NCI-H2029 (cell line): ENCODE measurements at regions not wholly inside any gene's neighbourhood (a gene's known extent, or its start where the extent isn't known, plus 50 kb on each side); places are given as distances from the start of the nearest gene placed in this dataset.
"Not testable (repeated sequence)": the region's sequence is repeated elsewhere in the genome, so short reads cannot be mapped to it uniquely, and the experiment has no call there.

ENCODE experiments used
- DNase-seq: peaks from one replicate; lab custom pipeline; 2025; lab: John Stamatoyannopoulos, UW

DNA sequence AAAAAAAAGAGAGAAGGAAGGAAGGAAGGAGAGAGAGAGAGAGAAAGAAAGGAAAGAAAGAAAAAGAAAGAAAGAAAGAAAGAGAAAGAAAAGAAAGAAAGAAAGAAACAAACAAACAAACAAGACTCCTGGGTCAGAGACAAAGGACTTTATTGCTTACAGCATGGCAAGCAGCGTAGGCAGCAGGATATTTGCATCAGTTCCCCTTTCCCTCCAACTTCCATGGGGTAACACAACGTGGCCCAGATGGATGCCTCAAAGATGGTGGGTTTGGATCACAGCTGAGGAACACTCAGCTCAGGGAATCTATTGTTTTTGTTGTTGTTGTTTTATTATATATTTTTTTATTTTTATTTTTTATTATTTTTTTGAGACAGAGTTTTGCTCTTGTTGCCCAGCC is 128.5 kb upstream of the VKORC1L1 start:
- no peak for DNase-seq

DNA sequence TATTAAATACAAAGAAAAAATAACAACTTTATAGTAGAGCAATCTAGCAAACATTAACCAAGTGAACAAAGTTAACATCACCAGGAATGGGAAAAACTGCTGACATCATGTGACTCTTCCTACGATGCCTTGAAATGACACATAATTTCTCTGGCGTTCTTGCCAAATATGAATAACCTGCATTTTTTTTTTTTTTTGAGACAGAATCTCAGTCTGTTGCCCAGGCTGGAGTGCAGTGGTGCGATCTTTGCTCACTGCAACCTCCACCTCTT is 126.5 kb upstream of the VKORC1L1 start:
- DNase-seq: no peak

DNA sequence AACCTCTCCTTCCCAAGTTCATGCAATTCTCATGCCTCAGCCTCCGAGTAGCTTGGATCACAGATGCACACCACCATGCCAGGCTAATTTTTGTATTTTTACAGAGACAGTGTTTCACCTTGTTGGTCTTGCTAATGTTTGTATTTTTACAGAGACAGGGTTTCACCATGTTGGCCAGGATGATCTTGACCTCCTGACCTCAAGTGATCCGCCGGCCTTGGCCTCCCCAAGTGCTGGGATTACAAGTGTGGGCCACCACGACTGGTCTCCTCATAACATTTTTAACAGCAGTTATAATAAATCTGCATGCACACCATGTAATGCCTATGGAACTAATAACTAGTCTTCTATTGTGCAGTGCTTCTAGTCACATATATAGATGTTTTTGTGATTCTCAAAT is 123.8 kb upstream of the VKORC1L1 start:
- no peak for DNase-seq

DNA sequence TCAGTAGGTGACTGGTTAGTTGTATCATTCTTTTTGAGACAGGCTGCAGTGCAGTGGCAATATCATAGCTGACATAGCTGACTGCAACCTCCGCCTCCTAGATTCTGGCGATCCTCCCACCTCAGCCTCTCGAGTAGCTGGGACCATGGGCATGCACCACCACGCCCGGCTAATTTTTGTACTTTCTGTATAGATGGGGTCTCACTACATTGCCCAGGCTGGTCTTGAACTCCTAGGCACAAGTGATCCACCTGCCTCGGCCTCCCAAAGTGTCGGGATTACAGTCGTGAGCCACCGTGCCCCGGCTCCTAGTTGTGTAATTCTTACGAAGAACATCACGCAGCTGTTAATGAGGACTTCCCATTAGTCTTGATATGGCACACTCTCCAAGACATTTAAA is 123.4 kb upstream of the VKORC1L1 start:
- DNase-seq: no peak

DNA sequence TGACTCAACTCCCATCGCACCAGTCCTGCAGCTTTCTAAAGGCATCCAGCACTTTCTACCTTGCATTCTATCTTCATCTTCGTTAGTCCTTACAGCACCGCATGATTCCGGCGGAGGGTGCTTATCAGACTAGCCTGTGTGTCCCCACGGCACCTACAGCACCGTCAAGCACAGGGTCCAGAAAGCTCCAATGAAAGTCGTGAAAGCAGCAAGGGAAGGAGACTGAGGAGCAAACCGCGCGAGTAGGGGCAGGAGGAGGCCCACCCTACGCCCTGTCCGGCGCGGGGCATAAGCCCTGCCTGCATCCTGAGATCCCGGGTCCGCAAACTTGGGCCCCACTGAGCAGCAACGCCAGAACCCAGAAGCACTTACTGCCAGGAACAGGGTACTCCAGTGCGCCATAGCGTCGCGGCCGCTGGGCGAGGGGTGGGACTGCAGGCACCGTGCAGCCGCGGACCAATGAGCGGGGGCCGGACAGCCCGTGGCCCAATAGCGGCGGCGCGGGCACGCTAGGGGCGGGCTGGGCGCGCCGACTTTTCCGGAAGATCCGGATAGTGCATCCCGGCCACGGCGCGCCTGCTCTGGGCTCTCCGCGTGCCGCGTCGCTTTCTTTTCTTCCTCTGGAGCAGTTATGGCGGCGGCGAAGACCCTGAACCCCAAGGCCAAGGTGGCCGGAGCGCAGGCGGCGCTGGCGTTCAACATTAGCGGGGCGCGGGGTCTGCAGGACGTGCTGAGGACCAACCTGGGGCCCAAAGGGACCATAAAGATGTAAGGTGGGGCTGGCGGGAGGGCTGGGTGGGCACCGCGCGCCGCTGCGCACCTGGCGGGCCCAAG is 122.1 kb upstream of the VKORC1L1 start:
- peak; percentile 85 for DNase-seq

DNA sequence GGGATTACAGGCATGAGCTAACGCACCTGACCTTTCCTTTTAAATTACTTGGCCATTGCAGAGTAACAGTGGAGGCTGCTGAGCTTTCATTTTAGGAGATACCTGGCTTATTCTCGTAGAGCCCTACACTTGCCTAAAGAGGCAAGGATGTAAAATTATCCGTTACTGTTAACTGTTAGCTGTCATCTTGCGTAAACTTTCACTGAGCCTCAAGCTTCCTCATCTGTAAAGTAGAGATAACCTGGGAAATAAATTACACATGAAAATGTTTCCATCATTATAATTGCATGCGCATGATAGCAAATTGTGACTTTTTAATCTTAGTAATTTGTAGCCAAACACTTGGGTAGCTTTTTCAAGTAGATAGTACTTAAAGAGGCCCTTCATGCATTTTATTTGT is 118.8 kb upstream of the VKORC1L1 start:
- not testable (repeated sequence) for DNase-seq

DNA sequence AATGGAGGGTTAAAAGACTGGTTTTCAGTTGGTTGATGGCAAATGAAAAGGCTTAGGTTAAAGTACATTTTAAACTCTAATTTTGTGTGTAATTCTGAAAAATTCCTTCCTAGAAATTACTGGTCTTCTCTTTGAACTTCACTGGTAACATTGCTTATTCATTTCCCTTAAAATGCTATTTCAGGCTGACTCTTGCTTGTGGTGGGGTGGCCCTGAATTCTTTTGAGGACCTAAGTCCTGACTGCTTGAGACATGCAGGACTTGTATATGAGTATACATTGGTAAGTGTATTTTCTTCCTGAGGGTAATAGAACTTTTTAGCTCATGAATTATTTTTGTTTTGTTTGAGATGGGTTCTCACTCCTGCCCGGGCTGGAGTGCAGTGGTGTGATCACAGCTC is 113.9 kb upstream of the VKORC1L1 start:
- DNase-seq: not testable (repeated sequence)

DNA sequence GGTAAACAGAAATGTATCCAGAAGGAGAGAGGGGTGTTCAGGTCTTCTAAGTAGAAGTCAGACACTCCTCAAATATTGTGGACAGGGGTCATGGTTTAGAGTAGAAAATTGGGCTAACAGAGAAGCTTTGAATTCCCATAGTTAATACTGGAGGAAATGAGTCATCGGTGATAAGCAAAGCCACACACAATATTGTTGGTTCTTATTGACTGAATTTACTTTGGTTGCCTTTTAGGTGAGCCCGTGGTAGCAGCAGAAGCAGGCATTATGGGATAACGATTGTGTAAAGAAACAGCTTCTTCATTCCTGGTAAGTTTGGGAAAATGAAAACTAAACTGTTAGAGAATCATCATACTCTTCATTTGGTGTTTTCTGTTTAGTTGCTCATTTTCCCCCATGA is 110.2 kb upstream of the VKORC1L1 start:
- DNase-seq: not testable (repeated sequence)

DNA sequence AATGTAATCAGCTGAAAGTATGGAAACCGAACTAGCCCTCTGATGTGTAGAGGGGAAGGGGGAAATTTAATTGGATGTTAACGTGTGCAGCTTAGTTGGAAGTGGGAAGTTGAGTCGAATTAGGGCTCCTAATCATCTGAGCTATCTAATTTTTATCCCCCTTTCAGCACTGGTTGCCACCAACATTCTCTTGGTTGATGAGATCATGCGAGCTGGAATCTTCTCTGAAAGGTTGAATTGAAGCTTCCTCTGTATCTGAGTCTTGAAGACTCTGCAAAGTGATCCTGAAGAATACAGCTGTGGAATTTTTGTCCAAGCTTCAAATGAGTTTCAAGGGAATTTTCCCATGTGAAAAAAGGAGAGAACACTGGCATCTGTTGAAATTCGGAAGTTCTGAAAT is 109.8 kb upstream of the VKORC1L1 start:
- not testable (repeated sequence) for DNase-seq

DNA sequence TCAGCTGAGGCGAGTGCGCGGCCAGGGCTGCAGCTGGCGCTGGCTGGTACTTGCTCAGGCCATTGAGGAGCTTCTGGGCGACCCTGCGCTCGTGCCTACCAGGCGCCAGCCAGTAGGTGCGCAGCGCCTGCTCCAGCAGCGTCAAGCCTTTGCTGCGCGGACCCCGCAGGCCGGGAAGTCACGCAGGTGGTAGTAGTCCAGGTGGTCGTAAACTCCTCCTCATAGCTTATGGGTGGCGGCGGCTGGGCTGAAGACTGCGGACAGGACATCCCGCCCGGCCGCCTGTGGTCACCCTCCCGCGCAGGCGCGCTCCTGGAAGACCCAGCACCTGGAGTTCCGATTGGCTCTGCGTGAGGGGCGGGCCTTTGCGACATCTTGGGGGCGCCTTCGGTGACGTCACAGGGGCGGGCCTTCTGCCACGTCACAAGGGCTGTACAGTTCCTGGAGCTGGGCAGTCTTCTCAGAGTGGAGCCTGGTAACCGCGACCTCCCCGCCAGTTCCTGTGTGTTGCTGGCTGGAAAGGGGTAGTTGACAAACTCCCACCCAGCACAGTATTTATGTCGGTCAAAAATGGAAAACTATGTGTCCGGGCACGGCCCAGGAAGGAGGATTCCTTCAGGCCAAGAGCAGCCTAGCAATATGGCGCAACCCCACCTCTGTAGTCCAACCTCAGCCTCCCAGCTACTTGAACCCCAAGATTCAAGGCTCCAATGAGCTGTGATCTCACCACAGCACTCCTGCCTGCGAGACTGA is 102.2 kb upstream of the VKORC1L1 start:
- peak; percentile 62 for DNase-seq

DNA sequence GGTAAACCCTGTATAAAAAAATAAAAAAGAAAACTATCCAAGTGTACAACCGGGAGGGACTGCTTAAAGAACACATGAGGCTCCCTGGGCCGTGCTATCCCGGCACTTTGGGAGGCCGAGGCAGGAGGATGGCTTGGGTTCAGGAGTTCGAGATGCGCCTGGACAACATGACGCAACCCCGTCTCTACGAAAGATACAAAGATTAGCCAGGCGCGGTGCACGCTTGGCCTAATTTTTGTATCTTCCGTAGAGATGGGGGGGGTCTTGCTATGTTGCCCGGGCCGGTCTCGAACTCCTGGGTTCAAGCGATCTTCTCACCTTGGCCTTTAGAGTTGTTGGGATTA is 101.7 kb upstream of the VKORC1L1 start:
- not testable (repeated sequence) for DNase-seq

DNA sequence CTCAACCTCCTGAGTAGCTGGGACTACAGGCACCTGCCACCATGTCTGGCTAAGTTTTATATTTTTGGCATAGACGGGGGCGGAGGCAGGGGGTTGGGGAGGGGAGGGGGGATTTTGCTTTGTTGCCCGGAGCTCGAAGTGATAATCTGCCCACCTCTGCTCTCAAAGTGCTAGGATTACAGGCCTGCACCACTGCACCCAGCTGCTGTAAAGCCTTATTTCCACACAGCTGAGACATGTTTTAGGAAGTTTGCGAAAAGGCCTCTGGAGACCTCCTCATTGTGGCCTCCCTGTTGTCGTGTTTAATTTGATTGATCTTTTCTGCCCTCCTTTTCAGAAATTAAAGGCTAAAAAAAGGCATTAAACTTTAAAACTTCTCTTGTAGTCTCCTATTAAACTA is 96.2 kb upstream of the VKORC1L1 start:
- not testable (repeated sequence) for DNase-seq

DNA sequence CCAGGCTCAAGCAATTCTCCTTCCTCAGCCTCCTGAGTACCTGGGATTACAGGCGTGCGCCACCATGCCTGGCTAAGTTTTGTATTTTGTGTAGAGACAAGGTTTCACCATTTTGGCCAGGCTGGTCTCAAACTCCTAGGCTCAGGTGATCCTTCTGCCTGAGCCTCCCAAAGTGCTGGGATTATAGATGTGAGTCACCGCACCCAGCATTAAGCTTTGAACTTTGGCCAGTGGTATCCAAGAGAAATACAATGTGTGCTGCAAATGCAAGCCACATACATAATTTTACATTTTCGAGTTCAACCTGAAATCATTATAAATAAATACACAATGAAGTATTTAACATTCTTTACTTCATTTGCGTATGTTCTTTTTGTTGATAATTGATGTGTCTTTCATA is 82.9 kb upstream of the VKORC1L1 start:
- not testable (repeated sequence) for DNase-seq

DNA sequence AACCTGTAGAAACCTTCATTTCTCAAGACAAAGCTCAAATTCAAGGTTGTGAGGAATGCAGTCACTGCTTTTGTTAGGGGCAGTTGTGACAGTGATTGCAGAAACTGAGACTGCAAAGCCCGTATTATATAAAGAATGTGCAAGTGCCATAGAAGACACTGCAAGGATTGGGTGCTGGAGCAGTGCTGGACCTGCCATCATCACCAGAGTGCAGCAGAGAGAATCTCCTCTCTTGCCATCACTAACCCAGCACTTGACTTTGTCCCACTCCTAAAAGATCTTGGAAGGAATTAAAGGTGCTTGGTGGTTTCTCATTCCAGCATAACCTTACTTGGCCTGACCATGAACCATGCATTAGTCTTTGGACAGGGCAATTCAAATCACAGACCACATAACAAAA is 81.1 kb upstream of the VKORC1L1 start:
- not testable (repeated sequence) for DNase-seq

DNA sequence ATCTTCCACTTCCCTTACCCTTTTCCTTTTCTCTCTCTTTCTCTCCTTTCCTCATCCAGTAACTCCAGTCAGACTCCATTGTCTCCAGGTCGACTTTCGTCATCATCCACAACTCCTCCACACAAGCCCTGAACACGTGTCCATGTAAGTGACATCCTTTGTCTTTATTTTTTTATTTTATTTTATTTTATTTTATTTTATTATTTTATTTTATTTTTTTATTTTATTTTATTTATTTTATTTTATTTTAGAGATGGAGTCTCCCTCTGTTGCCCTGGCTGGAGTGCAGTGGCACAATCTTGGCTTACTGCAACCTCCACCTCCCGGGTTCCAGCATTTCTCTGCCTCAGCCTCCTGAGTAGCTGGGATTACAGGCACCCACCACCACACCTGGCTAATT is 80.1 kb upstream of the VKORC1L1 start:
- not testable (repeated sequence) for DNase-seq

DNA sequence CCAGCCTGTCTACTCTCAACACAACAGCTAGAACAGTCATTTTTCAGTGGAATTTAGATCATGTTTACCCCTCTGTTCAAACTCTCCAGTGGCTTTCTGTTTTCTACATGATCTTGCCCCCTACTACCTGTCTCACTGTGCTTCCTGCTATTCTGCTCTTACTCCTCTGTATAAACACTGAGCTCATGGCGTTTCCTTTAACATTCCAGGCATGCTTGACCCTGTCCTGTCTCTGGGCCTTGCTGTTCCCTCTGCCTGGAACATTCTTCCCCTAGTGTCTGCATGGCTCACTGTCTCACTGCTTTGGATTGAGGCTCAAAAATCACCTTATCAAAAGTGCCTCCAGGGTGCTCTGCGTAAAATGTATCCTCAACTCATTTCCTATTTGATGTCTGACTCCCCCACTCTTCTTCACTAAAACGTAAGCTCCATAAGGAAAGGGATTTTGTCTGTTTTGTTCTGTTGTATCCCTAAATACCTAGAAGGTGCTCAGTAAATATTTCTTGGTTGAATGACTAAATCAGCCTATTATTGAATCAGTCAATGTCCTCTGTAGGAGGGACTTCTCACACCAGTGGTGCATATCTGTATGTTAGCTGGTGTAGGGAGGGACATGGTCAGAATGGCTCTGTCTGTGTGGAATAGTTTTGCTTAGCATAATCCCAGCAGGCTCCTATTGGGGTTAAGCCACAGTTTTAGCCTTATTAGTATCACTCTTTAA is 78.0 kb upstream of the VKORC1L1 start:
- DNase-seq: not testable (repeated sequence)

DNA sequence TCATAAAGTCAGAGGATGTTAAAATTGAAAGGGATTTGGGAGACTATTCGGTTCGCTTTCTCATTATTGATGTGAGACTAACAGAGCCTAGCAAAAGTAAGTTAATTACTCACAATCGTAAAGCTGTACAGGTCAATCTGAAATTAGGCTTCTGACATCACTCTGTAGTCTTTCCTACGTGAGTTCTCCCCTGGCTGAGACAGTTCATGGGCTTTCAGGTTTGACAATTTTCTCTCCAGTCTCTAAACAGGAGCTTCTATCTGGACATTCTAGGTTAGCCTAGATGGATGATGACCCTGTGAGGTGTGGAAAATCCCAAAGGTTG is 77.5 kb upstream of the VKORC1L1 start:
- not testable (repeated sequence) for DNase-seq

DNA sequence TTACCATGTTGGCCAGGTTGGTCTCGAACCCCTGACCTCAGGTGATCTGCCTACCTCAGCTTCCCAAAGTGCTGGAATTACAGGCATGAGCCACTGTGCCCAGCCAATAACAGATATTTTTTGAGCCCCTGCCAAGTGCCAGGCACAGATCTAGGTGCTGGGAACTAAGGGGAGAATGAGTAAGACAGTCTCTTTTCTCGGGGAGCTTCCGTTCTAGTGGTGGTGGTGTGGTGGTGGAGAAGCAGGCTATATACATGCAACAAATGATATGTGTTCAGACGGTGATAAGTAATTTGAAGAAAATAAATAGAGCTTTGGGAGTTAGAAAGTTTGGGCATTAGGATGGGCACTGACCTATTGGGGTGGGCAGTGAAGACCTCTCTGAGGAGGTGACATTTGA is 76.7 kb upstream of the VKORC1L1 start:
- DNase-seq: no peak

DNA sequence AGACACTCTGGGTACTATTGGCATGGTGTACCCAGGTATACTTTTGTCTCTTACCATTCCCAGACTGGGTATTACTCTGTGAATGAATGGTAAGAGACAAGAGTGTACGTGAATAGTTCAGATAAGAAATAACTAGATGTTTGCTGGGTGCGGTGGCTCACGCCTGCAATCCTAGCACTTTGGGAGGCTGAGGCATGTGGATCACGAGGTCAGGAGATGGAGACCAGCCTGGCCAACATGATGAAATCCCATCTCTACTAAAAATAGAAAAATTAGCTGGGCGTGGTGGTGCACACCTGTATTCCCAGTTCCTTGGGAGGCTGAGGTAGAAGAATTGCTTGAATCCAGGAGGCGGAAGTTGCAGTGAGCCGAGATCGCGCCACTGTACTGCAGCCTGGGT is 75.8 kb upstream of the VKORC1L1 start:
- not testable (repeated sequence) for DNase-seq

DNA sequence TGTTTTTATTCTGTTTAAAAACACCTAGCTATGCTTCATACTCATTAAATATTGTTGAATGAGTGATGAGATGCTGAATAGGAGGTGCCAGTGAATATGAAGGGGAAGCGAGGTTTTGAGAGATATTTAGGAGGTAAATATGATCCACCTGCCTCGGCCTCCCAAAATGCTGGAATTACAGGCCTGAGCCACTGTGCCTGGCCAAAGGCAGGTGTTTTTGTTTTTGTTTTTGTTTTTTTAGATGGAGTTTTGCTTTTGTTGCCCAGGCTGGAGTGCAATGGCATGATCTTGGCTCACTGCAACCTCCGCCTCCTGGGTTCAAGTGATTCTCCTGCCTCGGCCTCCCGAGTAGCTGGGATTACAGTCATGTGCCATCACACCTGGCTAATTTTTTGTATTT is 75.3 kb upstream of the VKORC1L1 start:
- DNase-seq: not testable (repeated sequence)

DNA sequence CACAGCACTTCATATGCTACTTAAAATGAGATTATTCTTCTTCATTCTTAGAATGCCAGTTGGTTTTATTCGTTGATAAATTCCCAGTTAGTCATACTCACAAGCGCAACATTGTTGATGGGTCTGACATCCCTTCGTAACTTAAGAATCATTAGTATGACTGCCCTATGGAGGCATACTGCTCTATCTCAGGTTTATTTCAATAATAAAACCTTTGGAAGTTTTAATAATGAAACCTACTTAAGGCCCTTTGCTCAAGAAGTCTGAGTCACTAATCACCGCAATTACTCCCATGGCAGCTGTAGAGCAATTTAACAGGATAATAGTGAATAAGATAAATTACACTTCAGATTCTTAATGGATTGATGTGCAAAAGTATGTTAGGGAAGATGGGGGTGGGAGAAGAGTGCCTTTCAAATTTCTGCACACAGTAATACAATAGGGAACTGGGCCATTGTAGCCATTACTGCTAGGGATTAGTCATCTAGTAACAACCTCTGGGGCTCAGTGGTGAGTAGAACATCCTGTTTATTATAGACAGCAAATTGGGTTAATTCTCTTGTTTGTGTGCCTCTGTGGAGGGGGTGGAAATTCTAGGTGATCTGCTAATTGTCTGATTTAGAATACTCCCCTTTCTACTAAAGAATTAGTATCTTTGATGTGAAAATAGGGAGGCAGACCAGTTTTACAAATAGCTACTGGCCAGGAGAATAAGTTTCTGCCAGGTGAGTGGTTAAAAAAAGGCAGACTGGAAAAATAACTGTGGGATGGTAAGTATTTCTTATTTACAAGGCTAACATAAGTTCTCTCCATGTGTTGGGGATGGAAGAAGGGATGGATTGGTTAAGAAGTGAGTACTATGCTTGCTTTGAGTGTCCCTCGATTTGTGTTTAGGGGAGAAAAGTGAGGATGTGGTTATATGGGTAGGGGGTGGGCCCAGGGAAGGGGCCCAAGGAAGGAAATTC is 74.5 kb upstream of the VKORC1L1 start:
- no peak for DNase-seq

DNA sequence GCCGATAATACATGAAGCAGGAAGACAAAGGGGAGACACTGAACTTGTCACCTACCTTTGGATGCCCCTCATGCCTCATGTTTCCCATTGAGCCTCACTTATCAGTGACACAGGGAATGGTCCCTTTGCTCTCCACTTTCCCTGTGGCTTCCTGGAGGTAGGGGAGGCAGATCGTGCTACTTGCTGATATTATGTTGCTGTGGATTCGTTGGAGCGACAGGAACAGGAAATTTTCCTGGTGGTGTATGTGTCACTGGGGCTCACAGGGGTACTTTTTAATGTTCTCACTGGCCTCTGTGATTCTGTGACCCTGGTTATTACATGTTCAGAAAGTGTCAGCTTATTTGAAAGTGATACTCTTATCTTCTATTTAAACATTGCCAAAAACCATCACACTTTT is 72.7 kb upstream of the VKORC1L1 start:
- not testable (repeated sequence) for DNase-seq
